Caco-2 (cell line): ENCODE measurements at regions not wholly inside any gene's neighbourhood (a gene's known extent, or its start where the extent isn't known, plus 50 kb on each side); places are given as distances from the start of the nearest gene placed in this dataset.

Experiments used
- BruUV-seq: library from RNA; stranded (reverse); fragments of 400-500 nt; replicated peaks from 2 replicates; lab custom pipeline; 2021; lab: Mats Ljungman, UMichigan
- CTCF ChIA-PET: fragments of 300-600 bp; sonication (Branson Sonifier 250); formaldehyde crosslinking; loops from one replicate; lab custom pipeline; 2022; ENCODE audit warnings: antibody characterized with exemption; lab: Charles Lee
- POLR2A ChIA-PET: fragments of 300-600 bp; sonication (Branson Sonifier 250); formaldehyde crosslinking; loops from one replicate; lab custom pipeline; 2022; ENCODE audit warnings: antibody characterized with exemption; lab: Charles Lee
- DNase-seq, 2 experiments: peaks; one replicate each; pipeline versions ENCODE4 v3.0.0 to v3.0.0-alpha.2; 2020 to 2022
- H3K27me3 ChIP-seq: replicated peaks from 2 replicates; pipeline ENCODE4 v1.6.0; 2011; ENCODE audit warnings: low read length; ENCODE audit not compliant: control insufficient read depth, insufficient read depth
- H3K36me3 ChIP-seq: 2 replicates; pipeline ENCODE4 v1.5.1; 2011; ENCODE audit warnings: low read length; ENCODE audit not compliant: control insufficient read depth, insufficient read depth
- H3K4me1 ChIP-seq: fragments of 250-450 bp; sonication (Bioruptor Pico); 2 replicates; pipeline ENCODE4 v1.5.1; 2020; ENCODE audit warnings: mild to moderate bottlenecking
- H3K4me3 ChIP-seq: 2 replicates; pipeline ENCODE4 v1.5.1; 2011; ENCODE audit warnings: low read depth, mild to moderate bottlenecking, control low read depth, low read length
- H3K9me3 ChIP-seq: fragments of 250-450 bp; sonication (Bioruptor Pico); 2 replicates; pipeline ENCODE4 v1.5.1; 2020; ENCODE audit warnings: mild to moderate bottlenecking, moderate library complexity
- H3K27ac Mint-ChIP-seq: one replicate; pipeline ENCODE4 v1.8.0; 2022; ENCODE audit warnings: mixed read lengths; ENCODE audit not compliant: unreplicated experiment
- H3K27me3 Mint-ChIP-seq: one replicate; pipeline ENCODE4 v1.8.0; 2022; ENCODE audit warnings: mixed read lengths; ENCODE audit not compliant: insufficient read depth, unreplicated experiment
- H3K36me3 Mint-ChIP-seq: one replicate; pipeline ENCODE4 v1.8.0; 2022; ENCODE audit warnings: mild to moderate bottlenecking, mixed read lengths; ENCODE audit not compliant: insufficient read depth, unreplicated experiment
- H3K4me1 Mint-ChIP-seq: one replicate; pipeline ENCODE4 v1.8.0; 2022; ENCODE audit warnings: low read depth, mixed read lengths; ENCODE audit not compliant: unreplicated experiment
- H3K4me3 Mint-ChIP-seq: one replicate; pipeline ENCODE4 v1.8.0; 2022; ENCODE audit warnings: mild to moderate bottlenecking, moderate library complexity, mixed read lengths; ENCODE audit not compliant: unreplicated experiment
- H3K9me3 Mint-ChIP-seq: one replicate; pipeline ENCODE4 v1.8.0; 2022; ENCODE audit warnings: mixed read lengths; ENCODE audit not compliant: unreplicated experiment
- intact Hi-C: fragments of 100-400 bp; cut with micrococcal nuclease; formaldehyde crosslinking; loops from one replicate; pipeline ENCODE4 v1.10.0; 2022; ENCODE audit not compliant: unreplicated experiment
- TF ChIP-seq, protein P1 (sequence below), 2 experiments: fragments of 200-600 bp in 1 of 2; IDR thresholded peaks; 1 replicate in 1 of 2; 2 replicates in 1 of 2; pipeline versions ENCODE4 v1.5.1 to v1.8.0; 2011 to 2022; ENCODE audit warnings: antibody characterized with exemption in 1 of 2, control low read depth in 1 of 2, inconsistent platforms in 1 of 2, low read depth in 1 of 2, low read length in 1 of 2, mild to moderate bottlenecking in 1 of 2, moderate library complexity in 1 of 2; ENCODE audit not compliant: insufficient read depth in 1 of 2, severe bottlenecking in 1 of 2, unreplicated experiment in 1 of 2

- Histone ChIP-seq H3K27me3 (no peaks in the 10 kb centered on the region), H3K4me1 (peaks cover 8% of the 10 kb centered on the region), H3K9me3 (no peaks in the 10 kb centered on the region), H3K4me3 (no peak overlapping the region), H3K36me3 (no peaks in the 10 kb centered on the region)
- intact Hi-C loops, result no loop called here
- CTCF ChIA-PET, result no interaction called here
- Mint-ChIP-seq H3K27me3 (no peaks in the 10 kb centered on the region), H3K9me3 (no peaks in the 10 kb centered on the region), H3K27ac (no peak overlapping the region), H3K4me1 (peaks cover 21% of the 10 kb centered on the region), H3K36me3 (no peaks in the 10 kb centered on the region), H3K4me3 (no peak overlapping the region)
- POLR2A ChIA-PET, result no interaction called here
- DNase-seq, result no peak
- TF ChIP-seq, protein P1, sequence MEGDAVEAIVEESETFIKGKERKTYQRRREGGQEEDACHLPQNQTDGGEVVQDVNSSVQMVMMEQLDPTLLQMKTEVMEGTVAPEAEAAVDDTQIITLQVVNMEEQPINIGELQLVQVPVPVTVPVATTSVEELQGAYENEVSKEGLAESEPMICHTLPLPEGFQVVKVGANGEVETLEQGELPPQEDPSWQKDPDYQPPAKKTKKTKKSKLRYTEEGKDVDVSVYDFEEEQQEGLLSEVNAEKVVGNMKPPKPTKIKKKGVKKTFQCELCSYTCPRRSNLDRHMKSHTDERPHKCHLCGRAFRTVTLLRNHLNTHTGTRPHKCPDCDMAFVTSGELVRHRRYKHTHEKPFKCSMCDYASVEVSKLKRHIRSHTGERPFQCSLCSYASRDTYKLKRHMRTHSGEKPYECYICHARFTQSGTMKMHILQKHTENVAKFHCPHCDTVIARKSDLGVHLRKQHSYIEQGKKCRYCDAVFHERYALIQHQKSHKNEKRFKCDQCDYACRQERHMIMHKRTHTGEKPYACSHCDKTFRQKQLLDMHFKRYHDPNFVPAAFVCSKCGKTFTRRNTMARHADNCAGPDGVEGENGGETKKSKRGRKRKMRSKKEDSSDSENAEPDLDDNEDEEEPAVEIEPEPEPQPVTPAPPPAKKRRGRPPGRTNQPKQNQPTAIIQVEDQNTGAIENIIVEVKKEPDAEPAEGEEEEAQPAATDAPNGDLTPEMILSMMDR (IDR thresholded peaks at IDR 0.05; ENCODE audit: insufficient read depth in 1 of 2, low read depth in 1 of 2, low read length in 1 of 2, severe bottlenecking in 1 of 2, unreplicated experiment in 1 of 2), result no peak
- BruUV-seq, result no TSS peak
These were observed 50.2 kb upstream of the CDK1 start for GRCh38 chr10:60728056-60728455.

GRCh38 chr10:60726257-60726656 lies 52.0 kb upstream of the CDK1 start:
- H3K4me1 ChIP-seq, result peaks cover 6% of the 10 kb centered on the region
- no peak for DNase-seq
- no peaks in the 10 kb centered on the region for H3K9me3 ChIP-seq
- Mint-ChIP-seq H3K4me1 (peaks cover 10% of the 10 kb centered on the region), H3K27me3 (no peaks in the 10 kb centered on the region), H3K9me3 (no peaks in the 10 kb centered on the region), H3K36me3 (no peaks in the 10 kb centered on the region), H3K4me3 (no peak overlapping the region), H3K27ac (no peak overlapping the region)
- H3K4me3 ChIP-seq, result no peak overlapping the region
- H3K27me3 ChIP-seq, result no peaks in the 10 kb centered on the region
- H3K36me3 ChIP-seq, result no peaks in the 10 kb centered on the region
- CTCF ChIA-PET, result interaction anchor here (0.6 to 1.0 kb wide), 3 partner anchors 48 to 284 kb away, joined by 3 to 4 read pairs (median 4); no protein-coding TSS in a partner anchor
- no TSS peak for BruUV-seq
- intact Hi-C loops, result no loop called here
- TF ChIP-seq, protein P1 (IDR thresholded peaks at IDR 0.05; ENCODE audit: insufficient read depth in 1 of 2, low read depth in 1 of 2, low read length in 1 of 2, severe bottlenecking in 1 of 2, unreplicated experiment in 1 of 2), result no peak
- POLR2A ChIA-PET, result no interaction called here

DNA sequence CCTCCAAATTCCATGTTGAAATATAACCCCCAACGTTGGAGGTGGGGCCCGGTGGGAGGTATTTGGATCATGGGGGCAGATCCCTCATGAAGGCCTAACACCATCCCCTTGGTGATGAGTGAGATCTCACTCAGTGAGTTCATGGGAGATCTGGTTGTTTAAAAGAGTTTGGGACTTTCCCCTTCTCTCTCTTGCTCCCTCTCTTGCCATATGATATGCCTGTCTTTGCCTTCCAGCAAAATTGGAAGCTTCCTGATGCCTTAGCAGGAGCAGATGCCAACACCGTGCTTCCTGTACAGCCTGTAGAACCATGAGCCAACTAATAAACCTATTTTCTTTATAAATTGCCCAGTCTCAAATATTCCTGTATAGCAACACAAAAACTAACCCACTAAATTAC lies 55.7 kb upstream of the CDK1 start:
- POLR2A ChIA-PET, result no interaction called here

More for the DNA sequence above, 55.7 kb upstream of the CDK1 start:
- peaks cover 28% of the 10 kb centered on the region for H3K4me1 ChIP-seq
- TF ChIP-seq, protein P1 (IDR thresholded peaks at IDR 0.05; ENCODE audit: insufficient read depth in 1 of 2, low read depth in 1 of 2, low read length in 1 of 2, severe bottlenecking in 1 of 2, unreplicated experiment in 1 of 2), result no peak
- intact Hi-C loops, result no loop called here
- Mint-ChIP-seq H3K36me3 (no peaks in the 10 kb centered on the region), H3K27me3 (no peaks in the 10 kb centered on the region), H3K4me1 (peaks cover 21% of the 10 kb centered on the region), H3K27ac (no peak overlapping the region), H3K4me3 (no peak overlapping the region), H3K9me3 (no peaks in the 10 kb centered on the region)
- no peaks in the 10 kb centered on the region for H3K36me3 ChIP-seq
- BruUV-seq, result no TSS peak
- CTCF ChIA-PET, result no interaction called here
- H3K27me3 ChIP-seq, result no peaks in the 10 kb centered on the region
- no peak overlapping the region for H3K4me3 ChIP-seq
- no peak for DNase-seq
- H3K9me3 ChIP-seq, result no peaks in the 10 kb centered on the region
